ENCODE measurements at regions not wholly inside any gene's neighbourhood (a gene's known extent, or its start where the extent isn't known, plus 50 kb on each side); places are given as distances from the start of the nearest gene placed in this dataset.

GRCh38 chr2:18311420-18312195, 248.8 kb downstream of the RDH14 start:
- TF ChIP-seq CTCF (conservative IDR thresholded peaks at IDR 0.05; ENCODE audit: low read depth, low read length) (no peak), EZH2 (IDR thresholded peaks at IDR 0.05; ENCODE audit: borderline replicate concordance, low read depth, low read length, poor library complexity, severe bottlenecking) (no peak)
- no TSS peak for BruUV-seq (replicated peaks)
- no peaks in the 10 kb centered on the region for H3K27me3 ChIP-seq (replicated peaks; ENCODE audit: insufficient read depth, low read depth, low read length, poor library complexity)
- H3K4me3 ChIP-seq (ENCODE audit: low read depth, low read length, poor library complexity, severe bottlenecking), result no peak overlapping the region
- peak; percentile 51 for DNase-seq (ENCODE audit: low spot score)
- ChIA-PET CTCF (no interaction called here), POLR2A (ENCODE audit: low non-redundant PET) (no interaction called here)
- H3K27ac ChIP-seq (ENCODE audit: low read depth, low read length, poor library complexity, severe bottlenecking), result peak overlapping the region; percentile 16
- peaks cover 6% of the 10 kb centered on the region for H3K9me3 ChIP-seq (ENCODE audit: low read depth, low read length, poor library complexity, severe bottlenecking)
- H3K36me3 ChIP-seq (ENCODE audit: insufficient read depth, low read length, poor library complexity, severe bottlenecking), result no peaks in the 10 kb centered on the region
- intact Hi-C loops (cut with micrococcal nuclease; ENCODE audit: unreplicated experiment), result no loop called here
- H3K4me1 ChIP-seq (ENCODE audit: insufficient read depth, low read length, poor library complexity, severe bottlenecking), result no peaks in the 10 kb centered on the region

GRCh38 chr2:18309627-18310026, 250.8 kb downstream of the RDH14 start:
- peaks cover 5% of the 10 kb centered on the region for H3K4me1 ChIP-seq (ENCODE audit: insufficient read depth, low read length, poor library complexity, severe bottlenecking)
- intact Hi-C loops (cut with micrococcal nuclease; ENCODE audit: unreplicated experiment), result no loop called here
- BruUV-seq (replicated peaks), result no TSS peak
- H3K27me3 ChIP-seq (replicated peaks; ENCODE audit: insufficient read depth, low read depth, low read length, poor library complexity), result no peaks in the 10 kb centered on the region
- H3K4me3 ChIP-seq (ENCODE audit: low read depth, low read length, poor library complexity, severe bottlenecking), result no peak overlapping the region
- no peaks in the 10 kb centered on the region for H3K36me3 ChIP-seq (ENCODE audit: insufficient read depth, low read length, poor library complexity, severe bottlenecking)
- CTCF ChIA-PET, result no interaction called here
- no peak for DNase-seq (ENCODE audit: low spot score)
- POLR2A ChIA-PET (ENCODE audit: low non-redundant PET), result no interaction called here
- TF ChIP-seq EZH2 (IDR thresholded peaks at IDR 0.05; ENCODE audit: borderline replicate concordance, low read depth, low read length, poor library complexity, severe bottlenecking), result no peak
- no peak for TF ChIP-seq CTCF (conservative IDR thresholded peaks at IDR 0.05; ENCODE audit: low read depth, low read length)
- peaks cover 6% of the 10 kb centered on the region for H3K9me3 ChIP-seq (ENCODE audit: low read depth, low read length, poor library complexity, severe bottlenecking)
- H3K27ac ChIP-seq (ENCODE audit: low read depth, low read length, poor library complexity, severe bottlenecking), result no peak overlapping the region

GRCh38 chr2:18309188-18309587, 251.3 kb downstream of the RDH14 start:
- ChIA-PET CTCF (no interaction called here), POLR2A (ENCODE audit: low non-redundant PET) (no interaction called here)
- peaks cover 6% of the 10 kb centered on the region for H3K9me3 ChIP-seq (ENCODE audit: low read depth, low read length, poor library complexity, severe bottlenecking)
- H3K4me1 ChIP-seq (ENCODE audit: insufficient read depth, low read length, poor library complexity, severe bottlenecking), result peaks cover 9% of the 10 kb centered on the region
- DNase-seq (ENCODE audit: low spot score), result no peak
- TF ChIP-seq EZH2 (IDR thresholded peaks at IDR 0.05; ENCODE audit: borderline replicate concordance, low read depth, low read length, poor library complexity, severe bottlenecking), result no peak
- TF ChIP-seq CTCF (conservative IDR thresholded peaks at IDR 0.05; ENCODE audit: low read depth, low read length), result no peak
- intact Hi-C loops (cut with micrococcal nuclease; ENCODE audit: unreplicated experiment), result no loop called here
- no TSS peak for BruUV-seq (replicated peaks)
- no peaks in the 10 kb centered on the region for H3K36me3 ChIP-seq (ENCODE audit: insufficient read depth, low read length, poor library complexity, severe bottlenecking)
- H3K27me3 ChIP-seq (replicated peaks; ENCODE audit: insufficient read depth, low read depth, low read length, poor library complexity), result no peaks in the 10 kb centered on the region
- no peak overlapping the region for H3K4me3 ChIP-seq (ENCODE audit: low read depth, low read length, poor library complexity, severe bottlenecking)
- no peak overlapping the region for H3K27ac ChIP-seq (ENCODE audit: low read depth, low read length, poor library complexity, severe bottlenecking)

Data from A673 (cell line).